Renal pelvis (tissue), 1 donor: ENCODE measurements at regions not wholly inside any gene's neighbourhood (a gene's known extent, or its start where the extent isn't known, plus 50 kb on each side); places are given as distances from the start of the nearest gene placed in this dataset.

Source experiments
- DNase-seq: peaks from one replicate; pipeline ENCODE4 v3.0.0-alpha.2; 2013

- DNase-seq: no peak
Measured at GRCh38 chr1:68551459-68551858, 54.6 kb upstream of the DEPDC1 start.

DNA sequence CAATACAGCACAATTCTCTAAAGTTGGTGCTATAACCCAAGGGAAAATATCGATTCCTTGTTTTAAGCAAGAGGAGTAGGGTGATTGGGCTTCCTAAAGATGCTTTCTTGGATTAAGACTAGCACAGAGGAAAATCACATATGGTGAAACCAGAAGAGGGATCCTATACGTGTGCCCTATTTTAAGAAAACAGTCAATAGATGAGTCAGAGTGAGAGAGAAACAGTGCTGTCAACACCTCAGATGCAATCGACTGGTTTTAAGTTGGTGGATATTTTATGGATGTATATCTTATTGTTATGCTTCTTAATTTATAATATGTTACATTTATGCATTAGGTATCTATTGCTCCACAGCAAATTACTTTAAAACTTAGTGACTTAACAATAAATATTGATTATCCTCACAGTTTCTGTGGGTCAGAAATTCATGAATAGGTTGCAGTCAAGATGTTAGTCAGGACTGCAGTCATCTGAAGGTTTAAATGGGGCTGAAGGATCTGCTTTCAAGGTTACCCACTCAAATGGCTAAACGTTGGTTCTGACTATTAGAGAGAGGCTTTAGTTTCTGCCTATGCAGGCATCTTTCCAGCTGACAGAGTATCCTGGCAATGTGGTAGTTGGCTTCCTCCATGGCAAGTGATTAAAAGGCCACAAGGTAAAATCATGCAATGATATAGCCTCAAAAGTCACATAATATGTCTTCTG, 61.6 kb upstream of the DEPDC1 start:
- no peak for DNase-seq

GRCh38 chr1:68565923-68566322, 69.0 kb upstream of the DEPDC1 start:
- DNase-seq: no peak

- DNase-seq: no peak
Measured at GRCh38 chr1:68570871-68571270, 74.0 kb upstream of the DEPDC1 start.

DNA sequence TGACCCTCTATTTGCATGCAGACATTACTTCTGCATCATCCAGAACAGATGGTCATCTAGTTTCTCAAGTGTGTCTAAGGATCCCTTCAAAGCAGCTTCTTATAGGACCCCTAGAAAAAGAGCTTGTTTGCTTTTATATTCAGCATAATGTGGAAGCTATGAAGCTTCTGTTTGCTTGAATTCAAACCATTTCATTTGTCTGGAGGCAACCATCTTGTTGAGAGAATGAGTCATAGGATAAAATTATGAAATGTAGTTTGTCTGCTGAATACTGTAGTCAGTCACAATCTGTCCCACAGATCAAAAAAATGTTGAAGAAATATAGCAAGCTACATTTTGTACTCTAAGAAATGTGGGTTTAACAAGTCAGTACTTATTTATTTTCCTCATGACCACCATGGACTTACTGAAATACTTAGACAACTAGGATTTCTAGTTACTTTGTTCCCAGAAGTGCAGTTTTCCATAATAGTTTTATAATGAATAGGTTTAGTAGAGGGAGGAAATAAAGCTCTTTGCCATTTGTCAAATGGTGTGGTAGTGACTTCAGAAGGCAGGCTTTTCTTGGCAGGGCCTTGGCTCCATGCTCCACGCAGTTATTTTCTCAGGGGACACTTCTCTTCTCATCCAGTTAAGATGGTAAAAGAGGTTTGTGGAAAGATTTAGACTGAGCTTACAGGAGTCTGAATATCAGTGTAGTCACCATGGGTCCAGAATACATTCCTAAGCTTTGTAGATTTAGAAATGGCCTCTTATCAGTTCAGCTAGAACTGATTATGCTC, 74.8 kb upstream of the DEPDC1 start:
- no peak for DNase-seq

DNA sequence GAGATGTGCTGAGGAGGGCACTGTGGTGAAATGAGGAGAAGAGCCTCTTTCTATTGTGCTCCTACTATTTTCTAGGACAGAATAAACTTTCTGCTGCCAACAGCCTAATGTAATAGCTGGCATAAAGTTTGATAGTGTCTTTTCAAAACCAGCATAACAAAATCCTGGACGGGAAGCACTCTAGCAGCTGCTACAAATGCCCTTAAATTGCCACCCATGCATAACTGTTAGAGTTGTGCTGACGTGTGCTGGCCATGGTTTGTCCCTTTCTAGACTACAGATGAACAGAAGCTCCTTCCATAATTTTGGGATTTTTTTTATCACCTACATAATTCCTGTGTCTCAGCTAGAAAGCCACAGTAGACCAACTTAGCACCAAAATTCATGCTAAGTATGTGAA, 88.5 kb upstream of the DEPDC1 start:
- no peak for DNase-seq

DNA sequence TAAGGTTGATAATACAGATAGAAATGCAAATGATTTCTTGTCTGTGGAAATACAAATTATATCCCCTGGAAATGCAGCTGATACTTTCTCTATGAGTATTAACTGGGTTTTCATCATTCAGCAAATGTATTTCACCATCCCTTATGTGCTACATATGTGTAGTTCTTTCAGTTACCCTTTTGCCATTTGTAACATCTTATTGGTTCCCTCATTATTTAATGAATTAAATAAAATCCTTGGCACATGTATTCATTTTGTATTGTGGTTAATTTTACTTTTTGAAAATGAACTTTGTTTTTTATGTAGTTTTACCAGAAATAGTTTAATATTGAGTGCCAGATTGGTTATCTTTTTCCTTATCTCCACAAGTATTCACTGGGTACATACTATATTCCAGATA, 89.9 kb upstream of the DEPDC1 start:
- no peak for DNase-seq

- no peak for DNase-seq
Measured at GRCh38 chr1:68588304-68588703, 91.4 kb upstream of the DEPDC1 start.

GRCh38 chr1:68590473-68590872, 93.6 kb upstream of the DEPDC1 start:
- DNase-seq: no peak

- no peak for DNase-seq
Measured at GRCh38 chr1:68594851-68595250, 98.0 kb upstream of the DEPDC1 start.

GRCh38 chr1:68600049-68600661, 103.3 kb upstream of the DEPDC1 start:
- DNase-seq: no peak

DNA sequence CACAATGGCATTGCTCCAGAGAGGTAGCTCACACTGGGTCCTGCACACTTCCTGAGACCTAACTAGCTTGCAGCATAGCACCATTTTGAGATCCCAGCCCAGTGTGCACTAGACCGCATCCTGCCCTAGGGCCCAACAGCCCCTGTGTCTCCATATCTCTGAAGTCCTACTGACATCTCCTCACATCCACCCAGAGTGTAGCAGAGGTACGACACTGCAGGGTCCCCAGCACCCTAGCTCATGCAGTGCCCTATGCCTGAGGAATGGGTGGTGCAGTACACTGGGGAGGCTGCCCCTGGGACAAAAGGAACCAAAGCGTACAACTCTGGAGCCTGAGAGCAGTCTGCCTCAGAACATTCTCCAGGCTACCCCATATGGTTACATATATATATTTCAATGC, 111.4 kb upstream of the DEPDC1 start:
- no peak for DNase-seq

GRCh38 chr1:68615312-68615711, 118.4 kb upstream of the DEPDC1 start:
- DNase-seq: no peak

DNA sequence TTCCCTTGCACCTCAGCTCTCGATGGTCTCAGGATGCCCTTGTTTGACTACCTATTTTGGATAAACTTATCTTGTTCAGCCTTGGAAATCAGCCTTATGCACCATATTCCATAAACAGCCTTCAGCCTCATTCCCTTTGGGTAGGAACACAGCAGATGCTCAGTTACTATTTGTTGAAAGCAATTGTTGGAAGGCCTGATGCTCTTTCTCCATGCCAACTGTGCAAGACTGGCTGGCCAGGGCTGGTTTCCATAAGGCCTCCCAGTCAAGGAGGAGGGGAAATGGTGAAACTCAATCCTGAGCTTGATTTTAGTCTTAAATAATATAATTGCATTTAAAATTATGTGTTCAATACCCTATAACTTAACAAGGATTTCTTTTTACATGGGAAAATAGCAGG, 121.1 kb upstream of the DEPDC1 start:
- no peak for DNase-seq

DNA sequence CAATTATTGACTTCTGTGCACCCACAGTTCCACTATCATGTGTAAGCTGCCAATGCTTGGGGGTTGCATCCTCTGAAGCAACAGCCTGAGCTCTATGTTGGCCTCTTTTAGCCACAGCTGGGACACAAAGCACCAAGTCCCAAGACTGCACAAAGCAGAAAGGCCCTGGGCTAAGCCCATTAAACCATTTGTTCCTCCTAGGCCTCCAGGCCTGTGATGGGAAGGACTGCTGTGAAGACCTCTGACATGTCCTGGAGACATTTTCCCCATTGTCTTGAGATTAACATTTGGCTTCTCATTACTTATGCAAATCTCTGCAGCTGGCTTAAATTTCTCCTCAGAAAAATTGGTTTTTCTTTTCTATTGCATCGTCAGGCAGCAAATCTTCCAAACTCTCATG, 123.7 kb upstream of the DEPDC1 start:
- no peak for DNase-seq

- DNase-seq: no peak
Measured at GRCh38 chr1:68623700-68624099, 126.8 kb upstream of the DEPDC1 start.

GRCh38 chr1:68624233-68624632, 127.4 kb upstream of the DEPDC1 start:
- no peak for DNase-seq

DNA sequence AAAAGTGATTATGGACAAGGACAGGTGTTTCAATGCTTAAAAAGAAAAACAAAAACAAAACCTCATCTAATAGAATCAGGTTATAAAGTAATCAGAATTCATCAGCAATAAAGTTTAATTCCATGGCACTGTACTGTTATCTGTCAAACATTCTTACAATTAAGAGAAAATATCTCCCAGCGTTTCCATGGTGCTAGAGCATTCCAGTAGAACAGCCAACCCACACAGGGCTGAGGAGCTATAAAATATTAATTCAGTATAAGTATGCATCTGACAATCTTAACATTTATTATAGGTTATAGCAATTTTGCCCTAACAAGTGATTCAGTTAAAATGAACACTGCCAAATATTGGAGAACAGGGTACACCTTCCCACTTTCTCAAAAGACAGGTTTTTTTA, 128.7 kb upstream of the DEPDC1 start:
- DNase-seq: no peak

- DNase-seq: no peak
Measured at GRCh38 chr1:68633141-68633919, 136.4 kb upstream of the DEPDC1 start.

DNA sequence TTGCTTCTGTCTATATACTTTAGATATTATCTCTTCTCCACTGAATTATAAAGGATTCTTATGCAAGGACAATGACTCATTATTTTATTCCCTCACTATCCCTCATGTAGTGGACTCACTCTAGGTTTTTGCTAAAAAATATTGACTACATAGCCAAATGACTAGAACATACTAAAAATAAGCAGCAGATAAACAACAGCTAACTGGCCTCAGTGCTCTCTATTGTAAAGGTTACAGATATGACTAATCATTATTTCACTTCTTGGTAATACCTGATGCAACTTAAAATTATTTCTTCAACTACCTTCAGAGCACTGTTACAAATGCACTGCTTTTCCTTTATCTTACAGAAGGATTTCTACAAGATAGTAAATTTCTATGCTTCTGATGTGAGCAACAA, 147.6 kb upstream of the DEPDC1 start:
- no peak for DNase-seq

DNA sequence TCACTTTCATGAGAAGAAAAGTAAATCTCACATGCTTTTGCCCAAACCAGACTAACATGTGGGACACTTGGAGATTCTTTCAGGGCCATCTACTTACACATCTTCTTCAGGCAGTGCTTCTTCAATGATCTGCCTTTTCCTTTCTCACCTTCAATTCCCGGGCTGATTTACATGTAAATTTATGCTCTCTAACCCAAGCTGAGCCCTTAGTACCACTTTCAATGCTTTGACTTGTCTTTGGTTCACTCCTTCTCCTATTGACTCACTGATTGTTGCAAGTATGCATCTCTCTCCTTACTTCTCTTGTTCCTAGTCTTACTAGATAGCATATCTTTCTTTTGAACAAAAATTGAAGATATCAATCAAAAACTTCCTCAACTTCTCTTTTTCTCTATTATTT, 154.2 kb upstream of the DEPDC1 start:
- DNase-seq: no peak

GRCh38 chr1:68653882-68654281, 157.0 kb upstream of the DEPDC1 start:
- no peak for DNase-seq

DNA sequence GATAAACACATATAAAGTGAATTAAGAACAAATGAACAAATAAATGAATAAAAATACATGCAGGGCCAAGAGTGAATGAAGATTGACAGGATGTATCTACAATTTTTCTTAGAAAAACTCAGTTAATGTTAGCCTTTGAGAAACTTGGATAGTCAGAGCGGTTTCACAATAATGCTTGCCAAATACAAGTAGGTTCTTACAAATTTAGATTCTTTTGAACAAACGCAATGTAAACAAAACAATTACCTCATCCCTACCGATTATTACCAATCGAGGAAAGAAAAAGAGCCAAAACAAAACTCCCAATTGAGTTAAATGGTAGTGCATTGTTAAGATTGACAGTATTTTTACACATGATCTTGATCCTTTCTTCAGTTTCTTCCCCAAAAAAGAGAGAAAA, 176.9 kb upstream of the DEPDC1 start:
- DNase-seq: no peak
